ENCODE measurements at regions not wholly inside any gene's neighbourhood (a gene's known extent, or its start where the extent isn't known, plus 50 kb on each side); places are given as distances from the start of the nearest gene placed in this dataset.
"Not testable (repeated sequence)": the region's sequence is repeated elsewhere in the genome, so short reads cannot be mapped to it uniquely, and the experiment has no call there.

DNA sequence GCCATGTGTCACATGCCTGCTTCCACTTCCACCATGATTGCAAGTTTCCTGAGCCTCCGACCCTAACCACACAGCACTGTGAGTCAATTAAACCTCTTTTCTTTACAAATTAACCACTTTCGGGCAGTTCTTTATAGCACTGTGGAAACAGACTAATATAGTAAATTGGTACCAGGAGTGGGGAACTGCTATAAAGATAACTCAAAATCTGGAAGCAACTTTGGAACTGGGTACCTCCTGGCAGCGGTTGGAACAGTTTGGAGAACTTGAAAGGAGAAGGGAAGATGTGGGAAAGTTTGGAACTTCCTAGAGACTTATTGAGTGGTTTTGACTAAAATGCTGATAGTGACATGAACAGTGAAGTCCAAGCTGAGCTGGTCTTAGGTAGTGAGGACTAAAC is 436.1 kb downstream of the TMEM121 start:
- peaks cover 4 to 18% of the 10 kb centered on the region in 2 experiments for H3K9me3 ChIP-seq (ENCODE audit: control insufficient read depth in 1 of 2, insufficient read depth in 1 of 2, low read length in 2 of 2)
- Mint-ChIP-seq H3K4me1 (ENCODE audit: low read depth) (no peaks in the 10 kb centered on the region), H3K27ac (no peak overlapping the region), H3K4me3 (no peak overlapping the region), H3K9me3 (peaks cover 7% of the 10 kb centered on the region), H3K27me3 (peaks cover 9% of the 10 kb centered on the region), H3K36me3 (ENCODE audit: low read depth) (no peaks in the 10 kb centered on the region)
- intact Hi-C loops (cut with DNase I, micrococcal nuclease): no loop called here
- peaks cover 9% of the 10 kb centered on the region for H3K4me1 ChIP-seq (ENCODE audit: insufficient read depth, low read length)
- no peak overlapping the region for H3K27ac ChIP-seq (ENCODE audit: low read depth in 1 of 2, low read length in 2 of 2)
- TF ChIP-seq, protein P1, sequence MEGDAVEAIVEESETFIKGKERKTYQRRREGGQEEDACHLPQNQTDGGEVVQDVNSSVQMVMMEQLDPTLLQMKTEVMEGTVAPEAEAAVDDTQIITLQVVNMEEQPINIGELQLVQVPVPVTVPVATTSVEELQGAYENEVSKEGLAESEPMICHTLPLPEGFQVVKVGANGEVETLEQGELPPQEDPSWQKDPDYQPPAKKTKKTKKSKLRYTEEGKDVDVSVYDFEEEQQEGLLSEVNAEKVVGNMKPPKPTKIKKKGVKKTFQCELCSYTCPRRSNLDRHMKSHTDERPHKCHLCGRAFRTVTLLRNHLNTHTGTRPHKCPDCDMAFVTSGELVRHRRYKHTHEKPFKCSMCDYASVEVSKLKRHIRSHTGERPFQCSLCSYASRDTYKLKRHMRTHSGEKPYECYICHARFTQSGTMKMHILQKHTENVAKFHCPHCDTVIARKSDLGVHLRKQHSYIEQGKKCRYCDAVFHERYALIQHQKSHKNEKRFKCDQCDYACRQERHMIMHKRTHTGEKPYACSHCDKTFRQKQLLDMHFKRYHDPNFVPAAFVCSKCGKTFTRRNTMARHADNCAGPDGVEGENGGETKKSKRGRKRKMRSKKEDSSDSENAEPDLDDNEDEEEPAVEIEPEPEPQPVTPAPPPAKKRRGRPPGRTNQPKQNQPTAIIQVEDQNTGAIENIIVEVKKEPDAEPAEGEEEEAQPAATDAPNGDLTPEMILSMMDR (IDR thresholded peaks at IDR 0.05): no peak
- DNase-seq (no peak), ATAC-seq (ENCODE audit: poor library complexity) (no peak)
- H3K4me3 ChIP-seq (ENCODE audit: low read length): no peak overlapping the region
- no peaks in the 10 kb centered on the region for H3K36me3 ChIP-seq (ENCODE audit: insufficient read depth, low read length)
- no peaks in the 10 kb centered on the region for H3K27me3 ChIP-seq (ENCODE audit: control insufficient read depth in 1 of 2, insufficient read depth in 2 of 2, low read length in 2 of 2)
- ChIA-PET POLR2A (no interaction called here), CTCF (no interaction called here)

DNA sequence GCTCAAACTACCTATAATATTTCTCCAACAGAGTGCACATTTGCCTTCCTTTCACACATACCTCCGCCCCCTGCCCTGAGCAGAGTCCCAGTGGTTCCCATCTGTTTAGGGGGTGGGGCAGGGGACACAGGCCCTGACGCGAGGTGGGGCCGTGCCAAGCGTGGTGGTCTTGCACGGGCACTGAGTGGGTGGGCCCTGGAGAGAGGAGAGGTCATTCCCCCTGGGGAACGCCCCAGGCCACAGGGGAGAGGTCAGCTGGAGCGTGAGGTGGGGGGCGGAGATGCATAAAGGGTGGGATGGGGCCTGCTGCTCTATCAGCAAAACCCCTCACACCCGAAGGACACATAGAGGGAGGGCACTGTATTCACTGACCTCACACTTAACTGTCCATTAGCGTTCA is 441.9 kb downstream of the TMEM121 start:
- Histone ChIP-seq H3K27me3 (ENCODE audit: control insufficient read depth in 1 of 2, insufficient read depth in 2 of 2, low read length in 2 of 2) (no peaks in the 10 kb centered on the region), H3K27ac (ENCODE audit: low read depth in 1 of 2, low read length in 2 of 2) (no peak overlapping the region), H3K4me1 (ENCODE audit: insufficient read depth, low read length) (no peaks in the 10 kb centered on the region), H3K4me3 (ENCODE audit: low read length) (no peak overlapping the region), H3K9me3 (ENCODE audit: control insufficient read depth in 1 of 2, insufficient read depth in 1 of 2, low read length in 2 of 2) (no peaks in the 10 kb centered on the region), H3K36me3 (ENCODE audit: insufficient read depth, low read length) (no peaks in the 10 kb centered on the region)
- DNase-seq (no peak), ATAC-seq (ENCODE audit: poor library complexity) (no peak)
- intact Hi-C loops (cut with DNase I, micrococcal nuclease): no loop called here
- no peaks in the 10 kb centered on the region for H3K36me3 Mint-ChIP-seq (ENCODE audit: low read depth)
- peaks cover 5% of the 10 kb centered on the region for H3K27me3 Mint-ChIP-seq
- ChIA-PET POLR2A (no interaction called here), CTCF (no interaction called here)
- TF ChIP-seq, protein P1 (IDR thresholded peaks at IDR 0.05): no peak
- H3K4me1 Mint-ChIP-seq (ENCODE audit: low read depth): no peaks in the 10 kb centered on the region
- no peaks in the 10 kb centered on the region for H3K9me3 Mint-ChIP-seq
- no peak overlapping the region for H3K27ac Mint-ChIP-seq
- no peak overlapping the region for H3K4me3 Mint-ChIP-seq

DNA sequence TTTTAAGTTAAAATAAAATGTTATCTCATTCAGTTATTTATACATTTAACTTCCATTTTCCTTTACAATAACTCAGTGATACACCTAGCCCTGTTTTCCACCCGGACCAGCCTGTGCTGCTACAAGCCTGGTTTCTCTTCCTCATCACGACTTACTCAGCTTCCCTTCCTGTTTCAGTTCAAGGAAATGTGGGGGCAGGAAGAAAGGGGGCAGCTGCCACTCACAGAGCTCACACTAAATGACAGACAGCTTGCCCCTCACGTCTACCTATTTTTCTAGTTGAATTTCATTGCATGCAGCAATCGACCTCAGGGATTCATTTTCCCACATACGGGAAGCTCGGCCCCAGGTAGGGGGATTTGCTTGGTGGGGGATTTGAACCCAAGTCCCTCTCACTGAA is 442.6 kb downstream of the TMEM121 start:
- POLR2A ChIA-PET: interaction anchor here (0.6 to 1.1 kb wide), 2 partner anchors 18 to 31 kb away, joined by 3 read pairs; no protein-coding TSS in a partner anchor
- ATAC-seq (ENCODE audit: poor library complexity); H3K36me3 Mint-ChIP-seq (ENCODE audit: low read depth); H3K4me3 Mint-ChIP-seq; H3K4me1 ChIP-seq (ENCODE audit: insufficient read depth, low read length); H3K4me1 Mint-ChIP-seq (ENCODE audit: low read depth); H3K9me3 Mint-ChIP-seq; H3K27ac Mint-ChIP-seq; DNase-seq; H3K4me3 ChIP-seq (ENCODE audit: low read length); H3K27ac ChIP-seq (ENCODE audit: low read depth in 1 of 2, low read length in 2 of 2); H3K27me3 Mint-ChIP-seq; H3K9me3 ChIP-seq (ENCODE audit: control insufficient read depth in 1 of 2, insufficient read depth in 1 of 2, low read length in 2 of 2); H3K36me3 ChIP-seq (ENCODE audit: insufficient read depth, low read length); H3K27me3 ChIP-seq (ENCODE audit: control insufficient read depth in 1 of 2, insufficient read depth in 2 of 2, low read length in 2 of 2); intact Hi-C loops (cut with DNase I, micrococcal nuclease); CTCF ChIA-PET: not testable (repeated sequence)

DNA sequence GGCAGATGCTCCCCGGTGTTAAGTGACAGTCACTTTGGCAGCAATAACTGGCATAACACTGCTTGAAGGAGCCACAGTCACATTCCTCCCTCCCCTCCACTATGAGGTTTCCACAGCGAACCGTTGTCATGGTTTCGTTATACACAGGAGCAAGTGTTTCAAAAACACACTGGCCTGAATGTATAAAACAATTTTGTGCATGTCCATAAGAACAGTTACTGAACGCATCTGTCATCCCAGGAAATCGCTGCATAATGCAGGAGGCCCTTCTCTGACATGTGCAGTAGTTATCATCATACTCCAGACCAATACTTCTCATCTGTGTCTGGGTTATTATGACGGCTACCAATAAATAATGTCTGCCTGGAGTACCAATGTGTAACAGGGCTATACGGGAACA is 444.4 kb downstream of the TMEM121 start:
- H3K27ac ChIP-seq (ENCODE audit: low read depth in 1 of 2, low read length in 2 of 2); DNase-seq; POLR2A ChIA-PET; CTCF ChIA-PET; H3K36me3 Mint-ChIP-seq (ENCODE audit: low read depth); H3K36me3 ChIP-seq (ENCODE audit: insufficient read depth, low read length); H3K4me3 ChIP-seq (ENCODE audit: low read length); H3K27me3 Mint-ChIP-seq; H3K4me1 ChIP-seq (ENCODE audit: insufficient read depth, low read length); H3K9me3 Mint-ChIP-seq; H3K4me3 Mint-ChIP-seq; H3K27me3 ChIP-seq (ENCODE audit: control insufficient read depth in 1 of 2, insufficient read depth in 2 of 2, low read length in 2 of 2); ATAC-seq (ENCODE audit: poor library complexity); H3K27ac Mint-ChIP-seq; H3K9me3 ChIP-seq (ENCODE audit: control insufficient read depth in 1 of 2, insufficient read depth in 1 of 2, low read length in 2 of 2): not testable (repeated sequence)
- H3K4me1 Mint-ChIP-seq (ENCODE audit: low read depth): peaks cover 11% of the 10 kb centered on the region
- intact Hi-C loops (cut with DNase I, micrococcal nuclease): loop anchor here in 1 of 2 experiments (10.0 kb wide), 1 partner anchor 94 kb away; no protein-coding TSS in a partner anchor

All from CD4-positive, alpha-beta T cell (primary cell).